NCI-H446 treated with DMSO at 0.1 percent for 48 hours (cell line): ENCODE measurements at regions not wholly inside any gene's neighbourhood (a gene's known extent, or its start where the extent isn't known, plus 50 kb on each side); places are given as distances from the start of the nearest gene placed in this dataset.
"Not testable (repeated sequence)": the region's sequence is repeated elsewhere in the genome, so short reads cannot be mapped to it uniquely, and the experiment has no call there.

ENCODE experiments used
- DNase-seq: peaks from one replicate; lab custom pipeline; 2025; lab: John Stamatoyannopoulos, UW

DNA sequence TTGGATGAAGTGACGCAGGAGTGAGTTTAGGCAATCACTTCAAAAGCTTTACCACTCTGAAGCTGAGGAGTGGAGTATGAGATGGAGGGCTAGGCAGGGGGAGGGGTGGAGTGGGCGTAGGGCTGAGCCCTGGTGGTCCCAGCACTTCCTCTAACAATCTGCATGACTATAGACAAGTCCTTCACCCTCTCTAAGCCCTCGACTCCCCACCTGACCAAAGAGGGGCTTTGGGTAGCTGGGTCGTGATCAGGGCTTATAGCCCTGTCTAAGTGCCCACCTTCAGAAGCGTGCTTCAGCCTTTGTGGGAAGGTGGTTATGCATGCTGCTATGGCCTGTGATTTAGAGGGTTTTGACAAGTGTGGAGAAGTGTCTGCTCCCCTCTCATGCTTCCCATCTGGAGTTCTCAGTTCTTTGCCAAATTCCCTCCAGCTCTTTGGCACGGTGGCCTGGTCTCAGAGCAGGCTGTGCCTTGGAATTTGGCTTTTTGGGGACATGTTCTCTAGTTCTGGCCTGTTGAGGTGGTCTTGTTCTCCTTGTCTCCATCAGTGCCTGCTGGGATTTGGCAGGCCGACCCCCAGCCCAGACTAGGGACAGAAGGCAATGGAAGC, 53.0 kb downstream of the ACTBL2 start:
- peak; percentile 83 for DNase-seq

DNA sequence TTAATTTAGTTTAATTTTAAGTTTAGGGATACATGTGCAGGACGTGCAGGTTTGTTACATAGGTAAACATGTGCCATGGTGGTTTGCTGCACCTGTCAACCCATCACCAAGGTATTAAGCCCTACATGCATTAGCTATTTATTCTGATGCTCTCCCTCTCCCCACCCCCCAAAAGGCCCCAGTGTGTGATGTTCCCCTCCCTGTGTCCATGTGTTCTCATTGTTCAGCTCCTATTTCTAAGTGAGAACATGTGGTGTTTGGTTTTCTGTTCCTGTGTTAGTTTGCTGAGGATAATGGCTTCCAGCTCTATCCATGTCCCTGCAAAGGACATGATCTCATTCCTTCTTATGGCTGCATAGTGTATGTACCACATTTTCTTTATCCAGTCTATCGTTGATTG, 53.6 kb downstream of the ACTBL2 start:
- not testable (repeated sequence) for DNase-seq

DNA sequence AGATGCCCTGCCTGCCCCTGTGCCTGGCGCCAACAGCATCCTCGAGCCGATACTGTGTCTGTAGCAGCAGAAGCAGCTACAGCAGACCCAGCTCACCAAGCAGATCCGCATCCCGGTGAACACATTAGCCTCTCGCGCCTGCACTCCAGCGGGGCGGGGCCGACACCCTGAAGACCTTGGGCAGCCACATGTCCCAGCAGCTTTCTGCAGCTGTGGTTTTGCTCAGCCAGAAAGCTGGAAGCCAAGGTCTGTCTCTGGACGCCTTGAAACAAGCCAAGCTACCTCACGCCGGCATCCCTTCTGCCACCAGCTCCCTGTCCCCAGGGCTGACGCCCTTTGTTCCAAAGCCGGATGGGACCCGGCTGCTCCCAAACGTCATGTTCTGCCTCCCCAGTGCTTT, 59.6 kb downstream of the ACTBL2 start:
- DNase-seq: no peak

DNA sequence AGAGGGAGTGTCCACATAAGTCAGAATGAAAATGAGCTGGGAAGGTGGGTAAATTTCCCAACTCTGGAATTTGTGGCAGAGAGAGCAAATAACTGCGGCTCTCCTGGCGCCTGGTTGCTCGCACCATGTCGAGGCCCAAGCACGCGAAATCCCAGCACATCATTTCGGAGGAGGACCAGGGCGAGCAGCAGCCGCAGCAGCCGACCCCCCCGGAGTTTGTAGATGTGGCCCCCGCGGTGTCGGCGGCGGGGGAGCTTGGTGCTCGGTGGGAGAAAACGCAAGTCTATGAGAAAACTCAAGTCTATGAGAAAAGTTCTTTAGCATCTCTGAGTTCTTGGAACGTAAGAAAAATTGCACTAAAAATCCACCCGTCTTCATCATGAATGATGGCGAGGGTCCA, 60.3 kb downstream of the ACTBL2 start:
- DNase-seq: no peak

DNA sequence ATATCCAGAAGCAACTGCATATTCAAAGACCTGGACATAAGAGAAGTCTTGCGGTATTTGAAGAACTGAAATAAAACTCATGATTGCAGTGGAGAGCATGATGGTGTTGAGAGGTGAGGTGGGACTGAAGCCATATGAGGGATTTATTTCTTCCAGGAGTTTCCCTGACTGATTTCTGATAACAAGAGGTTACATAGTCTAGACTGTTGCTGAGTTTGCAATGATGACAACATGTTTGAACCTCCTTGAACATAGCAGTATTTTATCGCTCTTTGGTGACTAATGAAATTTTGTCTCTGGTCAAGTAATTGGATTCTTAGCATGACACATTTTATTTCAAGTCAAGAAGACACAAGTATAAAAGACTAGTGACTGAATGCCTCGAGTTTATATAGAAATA, 61.8 kb downstream of the ACTBL2 start:
- no peak for DNase-seq

DNA sequence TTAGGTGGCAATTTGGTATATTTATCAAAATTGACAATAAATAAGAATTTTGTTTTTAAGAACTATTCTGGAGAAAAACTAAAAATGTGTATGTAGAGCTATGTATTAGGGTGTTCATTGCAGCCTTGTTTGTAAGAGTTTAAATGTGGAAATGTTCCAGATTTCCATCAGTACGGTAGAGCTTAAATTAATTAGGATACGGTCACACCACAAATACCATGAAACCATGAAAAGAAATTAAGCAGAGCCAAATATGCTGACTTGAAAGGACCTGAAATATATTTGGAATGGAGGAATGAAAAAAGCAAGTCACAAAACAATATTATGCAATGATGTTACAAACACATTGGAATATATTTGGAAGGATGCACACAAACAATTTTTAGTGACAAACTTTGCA, 64.6 kb downstream of the ACTBL2 start:
- DNase-seq: no peak

DNA sequence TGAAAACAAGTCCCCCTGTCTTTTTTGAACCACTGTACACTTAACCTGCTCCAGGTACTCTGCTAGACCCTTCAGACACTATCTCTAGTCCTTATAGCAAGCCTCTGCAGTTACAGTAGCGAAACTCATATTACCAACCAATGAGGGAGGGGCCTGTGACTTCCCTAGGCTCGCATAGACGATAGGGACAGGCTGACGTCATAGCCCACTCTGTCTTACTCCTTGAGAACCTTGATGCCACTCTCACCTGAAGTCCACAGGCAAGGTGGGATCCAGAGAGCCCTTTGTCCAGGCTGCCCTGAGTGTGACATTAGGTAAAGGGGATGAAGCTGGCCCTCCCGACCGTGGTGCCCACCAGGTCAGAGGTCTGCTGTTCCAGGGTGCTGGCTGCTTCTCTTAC, 65.3 kb downstream of the ACTBL2 start:
- DNase-seq: no peak

DNA sequence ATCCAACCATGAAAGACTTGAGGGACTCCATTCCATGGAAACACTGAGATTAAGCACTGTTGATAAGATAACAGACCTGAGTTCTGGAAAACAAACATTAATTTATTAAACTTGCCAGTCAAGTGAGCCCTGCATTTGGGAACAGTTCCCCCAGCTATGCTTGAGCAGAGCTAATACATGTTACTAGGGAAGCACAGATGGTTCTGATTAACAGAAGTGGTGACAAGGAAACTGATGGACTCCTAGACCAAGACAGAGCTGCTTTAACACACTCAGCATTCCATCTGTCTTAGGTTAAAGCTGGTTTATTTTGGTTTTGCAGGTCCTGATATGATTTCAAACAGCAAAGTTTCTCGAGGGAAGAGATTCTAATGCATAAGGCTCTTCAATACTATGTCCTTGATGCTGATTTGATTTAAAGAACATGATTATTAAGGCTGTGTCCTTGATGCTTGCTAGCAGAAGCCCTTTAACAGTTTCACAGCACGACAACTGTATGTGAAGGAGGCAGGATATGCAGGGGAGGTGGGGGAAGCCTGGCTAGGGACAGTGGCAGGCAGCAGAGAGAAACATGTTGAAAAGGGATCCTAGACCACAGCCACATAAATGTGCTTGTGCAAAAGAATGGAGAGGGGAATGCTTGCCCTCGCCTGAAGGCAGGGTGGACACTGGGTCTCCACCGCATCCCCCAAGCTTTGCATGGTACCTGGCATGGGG, 66.2 kb downstream of the ACTBL2 start:
- DNase-seq: no peak

DNA sequence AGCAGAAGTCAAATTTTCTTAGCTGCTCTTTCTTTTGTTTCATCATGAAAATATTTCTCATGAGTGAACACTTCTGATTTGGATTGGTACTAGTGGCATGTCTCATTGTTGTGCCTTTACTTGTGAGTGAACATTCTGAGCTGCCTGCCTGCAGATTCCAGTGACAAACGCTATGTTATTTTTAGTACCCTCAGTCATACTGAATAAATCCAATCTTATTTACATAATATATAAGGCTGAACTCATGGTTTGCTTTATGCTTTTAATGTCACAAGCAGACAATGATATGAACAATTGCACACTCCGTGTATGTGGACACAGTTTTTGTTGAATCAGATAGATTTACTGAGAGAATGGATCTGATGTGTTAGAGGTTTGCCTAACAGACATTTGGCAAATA, 67.8 kb downstream of the ACTBL2 start:
- DNase-seq: no peak

DNA sequence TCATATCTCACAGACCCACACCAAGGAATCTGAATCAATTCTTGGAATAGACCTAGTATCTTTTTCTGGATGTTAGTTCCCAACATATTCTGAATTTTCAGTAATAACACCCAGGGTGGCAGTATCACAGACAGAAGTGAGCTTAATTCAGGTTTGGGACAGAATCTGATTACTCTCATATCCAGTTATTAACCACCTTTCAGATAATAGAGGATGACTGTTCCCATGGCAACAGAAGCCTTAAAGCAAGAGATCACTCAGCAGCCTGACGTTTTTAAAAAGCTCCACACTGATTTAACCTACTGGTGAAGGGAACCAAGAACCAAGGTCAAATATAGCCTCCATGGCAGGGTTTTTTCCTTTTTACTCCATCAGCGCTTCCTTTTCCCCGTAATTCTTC, 68.4 kb downstream of the ACTBL2 start:
- no peak for DNase-seq

DNA sequence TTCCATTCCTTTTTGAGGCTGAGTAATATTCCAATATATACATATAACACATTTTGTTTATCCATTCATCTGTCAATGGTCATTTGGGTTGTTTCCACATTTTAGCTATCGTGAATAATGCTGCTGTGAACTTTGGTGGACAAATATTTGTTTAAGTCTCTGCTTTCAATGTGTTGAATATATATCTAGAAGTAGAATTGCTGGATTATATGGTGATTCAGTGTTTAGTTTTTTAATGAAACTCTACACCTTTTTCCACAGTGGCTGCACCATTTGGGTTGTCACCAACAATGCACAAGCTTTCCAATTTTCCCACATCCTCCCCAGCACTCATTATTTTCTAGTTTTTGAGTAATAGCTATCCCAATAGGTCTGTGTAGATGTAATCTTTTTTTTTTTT, 69.5 kb downstream of the ACTBL2 start:
- no peak for DNase-seq

DNA sequence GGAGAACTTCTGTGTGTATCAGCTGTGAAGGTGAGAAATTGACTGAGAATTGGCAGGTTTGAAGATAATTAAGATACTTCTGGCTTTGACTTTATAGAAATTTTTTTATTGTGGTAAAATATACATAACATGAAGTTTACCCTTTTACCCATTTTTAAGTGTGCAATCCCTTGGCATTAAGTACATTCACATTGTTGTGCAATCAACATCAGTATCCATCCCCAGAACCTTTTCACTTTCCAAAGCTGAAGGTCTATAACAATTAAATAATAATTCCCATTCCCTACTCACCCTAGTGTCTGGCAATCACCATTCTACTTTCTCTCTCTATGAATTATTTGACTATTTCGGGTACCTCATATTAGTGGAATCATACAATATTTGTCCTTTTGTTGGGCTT, 69.9 kb downstream of the ACTBL2 start:
- no peak for DNase-seq

DNA sequence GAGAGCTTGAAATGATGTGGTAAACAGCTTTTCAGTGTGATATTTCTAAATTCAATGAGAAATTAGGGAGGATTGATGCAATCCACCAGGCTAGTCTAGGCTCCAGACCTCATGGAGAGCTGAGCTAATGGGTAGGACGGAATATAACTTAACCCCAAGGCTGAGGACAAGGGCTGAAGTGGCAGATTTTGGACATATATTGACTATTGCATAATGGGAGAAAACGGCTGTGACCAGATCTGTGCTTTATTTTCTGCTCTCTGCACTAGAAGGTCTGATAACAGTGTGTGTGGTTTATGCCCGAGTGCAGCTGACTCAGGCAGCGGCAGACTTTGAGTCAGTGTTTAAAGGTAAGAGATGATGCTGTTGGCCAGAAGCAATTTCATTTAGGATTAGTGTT, 70.6 kb downstream of the ACTBL2 start:
- DNase-seq: no peak

DNA sequence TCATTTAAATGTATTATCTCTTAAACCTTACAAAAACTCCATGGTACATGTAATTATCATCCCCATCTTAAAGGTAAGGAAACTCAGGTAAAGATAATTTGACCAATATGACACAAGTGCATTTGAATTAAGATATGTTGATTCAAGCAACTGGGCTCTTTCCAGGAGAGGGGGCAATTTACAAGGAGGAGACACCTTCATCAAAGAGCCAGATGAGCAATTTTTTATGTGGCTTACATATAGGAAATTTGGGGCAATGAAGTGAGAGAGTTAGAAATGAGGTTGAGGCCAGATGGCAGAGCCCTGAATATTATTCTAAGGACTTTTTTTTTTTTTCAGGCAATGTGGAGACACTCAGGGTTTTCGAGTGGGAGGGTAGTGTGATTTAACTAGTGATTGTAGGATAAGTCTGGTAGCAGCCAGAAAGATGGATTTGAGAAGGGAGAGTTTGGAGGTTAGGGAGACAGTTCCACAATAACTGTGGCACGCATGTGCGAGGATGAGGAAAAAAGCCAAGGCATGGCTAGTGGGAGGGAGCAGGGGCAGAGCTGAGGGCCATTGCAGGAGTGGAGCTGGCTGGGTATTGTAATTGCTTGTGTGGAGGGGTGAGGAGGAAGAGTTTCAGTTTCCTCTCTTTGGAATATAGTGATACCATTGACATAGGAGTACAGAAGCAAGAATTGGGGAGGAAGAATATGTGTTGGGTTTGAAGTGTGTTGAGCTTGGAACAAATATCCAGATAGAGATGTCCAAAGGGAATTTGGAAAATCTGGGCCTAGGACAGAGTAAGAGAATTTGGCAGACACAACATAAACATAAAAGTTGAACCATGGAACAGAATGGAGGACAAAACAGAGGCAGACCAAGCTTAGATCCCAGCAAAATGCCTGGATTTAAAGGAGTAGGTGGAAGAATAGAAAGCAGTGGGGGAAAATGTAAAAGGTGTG, 72.0 kb downstream of the ACTBL2 start:
- peak; percentile 31 for DNase-seq

DNA sequence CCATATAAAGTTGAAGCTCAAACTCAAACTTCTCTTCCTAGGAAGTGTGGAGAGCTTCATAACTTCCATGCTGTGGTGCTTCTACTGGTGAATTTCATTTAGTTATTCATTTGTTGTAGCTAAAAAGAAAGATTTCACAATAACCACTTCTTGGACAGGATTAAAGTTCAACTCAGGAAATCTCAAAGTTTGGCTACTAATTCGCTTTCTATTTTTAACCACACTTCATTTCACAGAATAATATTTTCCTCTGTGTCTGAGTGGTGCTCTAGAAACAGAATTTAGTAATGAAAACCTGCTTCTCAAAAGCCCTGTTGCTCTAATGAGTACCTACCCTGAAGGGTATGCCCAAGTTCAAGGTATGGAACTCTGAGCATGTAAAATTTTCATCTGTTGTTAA, 73.9 kb downstream of the ACTBL2 start:
- no peak for DNase-seq

DNA sequence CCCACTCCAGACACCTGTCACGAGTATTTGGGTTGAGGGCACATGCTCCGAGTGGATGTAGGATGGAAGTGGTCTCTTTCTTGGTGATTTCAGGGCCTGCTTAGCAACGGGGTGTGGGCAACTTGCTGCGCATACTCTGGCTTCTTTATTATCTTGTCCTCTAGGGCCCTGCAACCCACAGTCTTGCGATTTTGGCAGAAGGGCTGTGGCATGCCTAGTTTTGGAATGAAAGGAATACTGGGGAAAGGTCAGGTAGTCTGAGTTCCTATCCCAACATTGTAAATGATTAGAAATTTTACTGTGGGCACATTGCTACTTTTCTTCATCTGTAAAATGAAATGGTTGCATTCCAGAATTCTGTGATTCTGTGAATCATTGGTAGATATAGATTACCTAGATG, 74.3 kb downstream of the ACTBL2 start:
- DNase-seq: no peak

DNA sequence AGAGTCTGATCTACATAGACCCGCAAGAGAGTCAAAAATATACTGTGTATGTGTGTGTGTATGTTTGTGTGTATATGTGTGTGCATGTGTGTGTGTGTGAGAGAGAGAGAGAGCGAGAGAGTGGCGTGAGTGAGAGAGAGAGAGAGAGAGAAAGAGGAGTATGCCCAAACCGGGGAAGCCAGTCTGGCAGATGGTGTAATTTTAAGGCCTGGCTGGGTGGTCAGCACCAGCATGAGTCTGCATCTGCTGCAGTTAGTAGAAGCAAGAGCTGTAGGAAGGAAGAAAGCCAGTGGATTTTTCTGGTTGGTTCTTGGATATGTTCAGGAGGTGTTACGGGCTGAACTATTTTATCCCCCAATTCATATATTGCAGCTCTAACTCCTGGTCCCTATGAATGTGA, 75.2 kb downstream of the ACTBL2 start:
- DNase-seq: peak; percentile 49

DNA sequence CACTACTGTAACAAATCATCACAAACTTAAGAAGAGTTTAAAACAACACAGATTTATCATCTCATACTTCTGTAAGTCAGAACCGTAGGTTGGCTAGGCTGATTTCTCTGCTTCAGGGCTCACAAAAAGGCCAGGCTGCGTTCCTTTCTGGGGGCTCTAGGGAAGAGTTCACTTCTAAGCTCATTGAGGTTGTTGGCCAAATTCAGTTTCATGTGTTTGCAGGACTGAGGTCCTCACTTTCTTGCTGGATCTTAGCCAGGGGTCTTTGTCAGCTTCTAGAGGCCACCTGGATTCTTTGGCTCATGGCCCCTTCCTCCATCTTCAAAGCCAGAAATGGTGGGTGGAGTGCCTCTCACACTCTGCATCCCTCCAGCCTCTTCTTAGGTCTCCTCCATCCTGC, 76.0 kb downstream of the ACTBL2 start:
- peak; percentile 43 for DNase-seq

DNA sequence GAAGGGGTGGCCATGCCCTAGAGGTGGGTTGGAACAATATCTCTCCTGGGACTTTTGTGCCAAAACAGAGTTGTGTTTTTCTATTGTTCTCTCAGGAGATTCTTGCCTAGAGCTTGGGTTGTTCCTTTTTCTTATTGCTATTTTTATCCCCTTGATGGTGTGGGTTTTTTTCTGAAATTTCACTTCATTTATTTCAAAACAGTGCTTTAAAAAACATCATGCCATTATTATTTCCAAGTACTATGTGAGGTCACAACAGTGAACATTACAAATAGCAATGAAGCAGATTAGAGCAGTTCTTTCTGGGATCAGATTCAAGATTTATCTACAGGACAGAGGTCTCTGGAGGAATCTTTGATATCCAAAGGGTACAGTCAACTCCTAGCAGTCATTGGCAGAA, 76.6 kb downstream of the ACTBL2 start:
- DNase-seq: no peak

DNA sequence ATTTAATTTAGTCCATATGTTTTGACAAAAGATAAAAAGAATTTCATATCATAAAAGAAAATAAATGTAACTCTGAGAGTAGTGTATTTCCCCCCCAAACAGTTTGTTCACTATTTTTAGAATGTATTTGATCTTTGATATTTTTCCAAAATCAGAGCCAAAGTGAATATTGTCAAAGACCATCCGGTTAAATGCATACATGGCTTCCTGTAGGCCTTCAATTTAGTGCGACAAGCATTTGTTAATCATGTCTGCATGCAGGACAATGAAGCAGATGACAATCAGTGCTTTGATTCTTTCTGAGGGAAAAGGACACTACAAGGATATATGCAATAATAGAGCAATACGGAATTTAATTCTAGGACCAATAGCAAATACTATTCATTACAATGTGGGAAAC, 79.8 kb downstream of the ACTBL2 start:
- DNase-seq: no peak

DNA sequence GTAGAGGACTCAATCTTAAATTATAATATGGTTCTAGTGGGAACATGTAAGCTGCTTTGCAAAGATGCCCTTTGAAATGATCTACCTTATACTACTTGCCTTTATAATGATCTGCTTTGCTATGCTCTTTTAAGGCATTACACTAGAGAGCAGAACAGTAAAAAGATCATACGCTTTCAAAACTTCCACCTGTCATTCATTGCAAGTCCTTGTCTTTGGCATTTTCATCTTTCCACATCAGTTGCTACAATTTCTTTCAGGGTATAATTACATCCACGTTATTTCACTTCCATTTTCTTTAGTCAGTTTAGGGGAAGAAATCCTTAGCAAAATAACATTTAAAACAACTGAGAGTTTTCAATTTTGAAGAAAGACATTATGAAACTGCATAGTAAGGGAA, 80.3 kb downstream of the ACTBL2 start:
- no peak for DNase-seq

DNA sequence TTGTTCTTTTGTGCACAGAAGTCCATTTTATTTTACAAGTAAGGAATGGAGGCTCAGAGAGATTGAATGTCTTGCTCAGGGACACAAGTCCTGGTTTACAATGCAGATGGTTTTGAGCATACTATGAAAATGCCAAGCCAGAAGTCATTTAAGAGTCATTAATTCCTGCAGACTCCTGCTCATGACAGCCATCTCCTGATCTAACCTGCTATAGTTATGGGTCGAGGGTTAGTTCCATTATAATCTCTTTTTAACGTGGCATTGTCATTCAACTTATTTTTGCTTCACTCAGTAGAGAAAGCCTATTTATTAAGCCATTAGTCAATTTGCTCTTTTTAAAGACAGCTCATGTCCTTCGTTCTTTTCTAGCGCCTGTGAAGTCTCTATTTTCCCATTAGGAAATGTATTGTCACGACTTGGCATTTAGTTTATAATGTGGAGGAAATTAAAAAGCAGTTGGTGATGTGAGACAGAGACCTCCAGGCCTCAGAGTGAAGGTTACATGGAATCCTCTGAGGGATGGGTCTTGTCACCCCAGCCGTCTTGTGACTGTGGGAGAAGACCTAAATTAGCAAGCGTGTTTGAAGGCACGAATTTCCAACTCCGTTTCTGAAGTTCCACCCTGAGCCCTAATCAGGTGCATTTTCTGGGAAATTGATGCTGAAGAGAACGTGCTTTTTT, 84.1 kb downstream of the ACTBL2 start:
- DNase-seq: no peak

DNA sequence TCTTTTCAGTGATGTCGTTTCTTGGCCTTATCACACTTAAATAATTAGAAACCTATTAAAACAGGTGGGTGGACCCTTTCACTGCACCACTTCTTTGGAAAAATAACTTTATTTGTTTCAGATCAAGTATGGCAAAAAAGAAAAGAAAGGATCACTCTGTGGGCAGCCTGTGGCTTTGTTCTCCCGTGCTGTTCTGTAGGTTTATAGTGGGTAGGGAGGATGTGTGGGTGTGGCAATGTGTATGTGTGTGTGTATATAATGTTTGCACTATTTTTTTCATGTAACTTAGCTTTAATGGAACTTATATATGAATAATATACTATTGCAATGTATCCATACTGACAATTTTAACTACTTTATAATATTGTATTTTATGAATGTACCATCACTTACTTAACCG, 85.9 kb downstream of the ACTBL2 start:
- no peak for DNase-seq
